NCI-H446 treated with DMSO at 0.1 percent for 48 hours (cell line): ENCODE measurements at regions not wholly inside any gene's neighbourhood (a gene's known extent, or its start where the extent isn't known, plus 50 kb on each side); places are given as distances from the start of the nearest gene placed in this dataset.

Source experiments
- DNase-seq: peaks from one replicate; lab custom pipeline; 2025; lab: John Stamatoyannopoulos, UW

GRCh38 chr3:168844894-168845482 lies 749.3 kb upstream of the GOLIM4 start:
- no peak for DNase-seq

DNA sequence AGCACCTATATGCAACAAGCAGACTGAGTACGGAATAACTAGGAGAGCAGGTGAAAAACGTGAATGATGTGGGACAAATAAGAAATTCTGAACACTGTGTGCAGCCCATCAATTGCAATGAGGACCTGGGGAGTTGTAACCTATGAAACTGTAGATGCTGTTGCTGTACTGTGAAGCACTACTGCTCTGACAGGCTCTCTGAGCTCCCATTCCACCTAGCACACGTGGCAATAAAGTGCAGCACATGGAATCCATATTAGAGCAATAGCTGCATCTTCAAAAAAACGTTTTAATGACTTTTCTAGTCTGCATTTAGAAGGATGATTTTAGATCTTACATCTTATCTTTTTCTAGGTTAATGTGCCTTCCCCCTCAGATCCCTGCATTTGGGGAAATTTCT lies 748.7 kb upstream of the GOLIM4 start:
- DNase-seq, result no peak

DNA sequence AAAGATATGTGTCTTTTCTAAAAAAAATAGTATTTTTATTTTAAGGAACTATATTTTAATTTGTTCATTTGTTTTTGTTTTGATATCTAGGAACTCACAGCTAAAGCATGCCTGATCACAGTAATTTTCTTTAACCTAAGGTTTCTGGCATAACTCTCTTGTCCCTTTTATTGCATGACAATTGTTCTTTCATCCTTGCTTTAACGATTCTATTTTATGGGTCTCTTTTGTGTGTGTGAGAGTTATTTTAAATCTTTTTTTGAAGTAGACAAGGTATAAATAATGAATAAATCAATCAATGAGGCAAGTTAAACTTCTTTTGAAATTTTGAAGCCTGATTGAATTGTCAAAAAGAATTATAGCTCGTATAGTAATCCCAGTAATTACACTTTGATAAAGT lies 747.8 kb upstream of the GOLIM4 start:
- no peak for DNase-seq

GRCh38 chr3:168839653-168840052 lies 743.9 kb upstream of the GOLIM4 start:
- no peak for DNase-seq

- no peak for DNase-seq
Observed at GRCh38 chr3:168834558-168834957, 738.8 kb upstream of the GOLIM4 start.

GRCh38 chr3:168828943-168829342 lies 733.2 kb upstream of the GOLIM4 start:
- DNase-seq, result no peak

DNA sequence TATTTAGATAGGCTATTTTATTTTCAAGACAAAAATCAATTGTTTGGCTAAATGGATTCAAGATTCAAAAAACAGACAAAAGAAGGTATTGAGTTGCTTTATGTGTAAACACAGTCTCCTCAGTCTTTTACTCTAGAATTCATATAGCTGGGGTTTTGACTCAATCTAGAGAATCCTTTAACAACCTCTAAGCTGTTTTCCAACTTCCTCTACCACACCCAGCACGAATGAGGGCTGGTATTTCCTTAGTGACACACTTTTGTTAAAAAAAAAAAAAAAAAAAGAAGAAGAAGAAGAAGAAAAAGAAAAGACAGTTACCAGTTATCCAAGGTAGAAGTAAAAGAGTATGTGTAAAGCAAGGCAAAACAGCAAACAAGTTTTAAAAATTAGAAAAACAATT lies 732.8 kb upstream of the GOLIM4 start:
- DNase-seq, result no peak

DNA sequence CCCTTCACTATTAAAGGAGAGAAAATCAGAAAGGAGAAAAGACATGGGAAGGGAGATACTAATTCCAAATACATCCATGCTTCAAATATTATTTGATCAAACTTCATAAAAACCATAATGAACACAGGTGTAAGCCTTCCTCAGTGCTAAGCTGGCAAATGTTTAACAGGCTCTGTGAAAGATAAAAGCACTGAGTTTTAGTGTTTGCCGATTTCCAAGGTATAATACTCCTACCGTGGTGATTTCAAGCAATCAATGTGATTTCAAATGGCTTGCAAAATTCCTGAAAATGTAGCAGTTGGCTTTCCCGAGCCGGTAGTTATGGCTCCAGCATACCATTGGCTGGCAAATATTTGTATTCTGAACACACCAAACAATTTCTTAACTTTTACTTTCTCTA lies 732.3 kb upstream of the GOLIM4 start:
- DNase-seq, result no peak

GRCh38 chr3:168824107-168824506 lies 728.4 kb upstream of the GOLIM4 start:
- DNase-seq, result no peak

- no peak for DNase-seq
Observed at GRCh38 chr3:168823466-168823865, 727.7 kb upstream of the GOLIM4 start.

DNA sequence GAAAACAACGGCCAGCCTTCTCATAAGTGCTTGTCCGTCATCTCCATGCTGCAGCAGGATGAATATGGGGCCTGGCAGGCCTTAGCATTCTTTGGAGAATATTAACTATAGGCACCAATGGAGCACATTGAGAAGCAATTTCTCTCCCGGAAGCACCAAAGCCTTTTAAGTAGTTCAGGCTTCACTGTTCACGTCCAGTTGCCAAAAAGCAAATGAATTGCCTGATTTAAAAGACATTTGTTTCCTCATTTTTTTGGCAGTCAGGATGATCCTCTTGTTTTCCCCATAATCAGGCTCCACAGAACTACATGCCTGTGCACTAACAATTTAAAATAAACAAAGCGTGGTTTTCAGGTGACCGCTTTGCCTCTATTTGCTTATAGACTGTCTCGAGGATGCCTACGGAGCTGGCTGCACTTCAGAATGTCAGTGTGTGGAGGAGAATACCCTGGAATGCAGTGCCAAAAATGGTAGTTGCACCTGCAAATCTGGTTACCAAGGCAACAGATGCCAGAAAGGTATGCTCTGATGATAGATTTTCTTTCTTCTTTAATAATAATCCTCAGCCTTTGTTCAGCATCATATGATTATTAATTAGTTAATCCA lies 725.2 kb upstream of the GOLIM4 start:
- DNase-seq, result no peak

DNA sequence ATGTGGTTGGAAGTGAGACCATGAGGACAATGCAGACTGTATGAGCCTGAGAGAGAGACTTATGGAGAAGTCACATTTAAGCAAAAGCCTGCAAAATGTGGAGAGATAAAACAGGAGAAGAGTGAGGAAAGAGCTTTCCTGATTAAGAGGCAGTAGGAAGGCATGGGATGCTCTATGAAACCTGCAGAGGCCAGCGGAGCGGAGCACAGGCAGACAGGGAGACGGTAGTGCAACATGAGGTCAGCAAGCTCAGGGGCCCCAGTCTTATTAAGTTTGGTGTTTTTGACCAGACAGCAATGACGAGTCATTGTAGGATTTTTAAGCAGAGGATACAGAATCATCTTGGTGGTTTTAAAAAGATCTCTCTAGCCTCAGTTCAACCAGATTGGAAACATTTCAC lies 721.5 kb upstream of the GOLIM4 start:
- DNase-seq, result no peak

- DNase-seq, result no peak
Observed at GRCh38 chr3:168815946-168816345, 720.2 kb upstream of the GOLIM4 start.

DNA sequence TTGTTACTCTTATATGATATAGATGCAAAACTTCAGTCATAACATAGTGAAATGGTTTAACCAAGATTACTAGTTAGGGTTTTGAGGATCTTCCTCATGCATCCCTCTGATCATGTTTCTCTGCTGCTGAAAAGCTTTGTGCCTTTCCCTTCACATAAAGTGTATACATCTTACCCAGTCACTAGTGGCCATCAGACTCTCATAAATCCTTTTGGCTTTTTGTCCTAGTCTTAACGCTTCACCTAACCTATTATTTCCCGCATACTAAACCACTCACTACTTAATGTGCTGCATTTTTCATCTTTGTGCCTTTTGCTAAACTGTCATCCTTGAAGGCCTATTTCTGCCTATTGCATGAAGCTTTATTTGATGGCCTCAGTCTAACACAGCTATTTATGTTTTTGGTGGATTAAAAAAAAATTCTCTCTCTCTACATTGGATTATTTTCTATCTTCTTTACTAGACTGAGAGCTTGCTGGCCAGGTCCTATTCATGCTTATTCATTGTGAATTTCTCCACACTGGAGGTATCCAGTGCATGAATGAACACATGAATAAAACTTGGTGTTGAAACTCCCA lies 717.6 kb upstream of the GOLIM4 start:
- DNase-seq, result no peak

GRCh38 chr3:168812234-168812633 lies 716.5 kb upstream of the GOLIM4 start:
- DNase-seq, result peak; percentile 36

DNA sequence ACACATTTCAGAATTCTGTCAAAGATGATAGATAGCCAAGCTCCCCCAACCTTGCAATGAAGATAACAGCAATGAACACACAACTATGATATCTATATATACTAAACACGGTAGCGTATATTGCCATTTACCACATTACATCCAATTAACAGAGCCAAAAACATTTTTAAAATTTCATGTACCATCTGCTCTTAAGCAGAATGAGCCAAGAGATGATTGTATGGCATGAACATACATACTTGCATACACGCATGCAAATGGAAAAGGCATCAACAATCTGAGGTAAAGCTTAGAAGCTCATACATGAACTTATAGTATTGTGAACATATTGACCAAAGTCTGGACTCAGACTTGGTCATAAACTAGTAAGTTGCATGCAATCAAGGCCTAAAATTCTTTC lies 712.9 kb upstream of the GOLIM4 start:
- peak; percentile 14 for DNase-seq

- DNase-seq, result no peak
Observed at GRCh38 chr3:168807448-168807847, 711.7 kb upstream of the GOLIM4 start.

GRCh38 chr3:168806871-168807270 lies 711.1 kb upstream of the GOLIM4 start:
- DNase-seq, result no peak

DNA sequence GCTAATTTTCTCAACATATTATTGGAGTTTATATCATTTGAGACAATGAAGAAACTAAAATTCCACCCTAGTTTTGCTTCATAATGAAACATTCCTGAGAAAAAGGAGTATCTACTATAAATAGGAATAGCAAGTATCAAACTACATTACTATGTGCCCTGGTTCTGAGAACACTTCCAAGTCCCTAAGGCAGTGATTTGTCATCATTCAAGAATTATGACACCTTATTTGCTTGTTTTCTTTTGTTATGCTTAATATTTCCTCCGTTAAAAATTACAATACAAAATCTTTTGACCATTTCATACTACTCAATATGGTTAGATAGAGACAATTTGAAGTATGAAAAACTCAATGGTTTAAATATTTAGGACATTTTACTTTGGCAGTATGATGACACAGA lies 707.8 kb upstream of the GOLIM4 start:
- DNase-seq, result no peak

DNA sequence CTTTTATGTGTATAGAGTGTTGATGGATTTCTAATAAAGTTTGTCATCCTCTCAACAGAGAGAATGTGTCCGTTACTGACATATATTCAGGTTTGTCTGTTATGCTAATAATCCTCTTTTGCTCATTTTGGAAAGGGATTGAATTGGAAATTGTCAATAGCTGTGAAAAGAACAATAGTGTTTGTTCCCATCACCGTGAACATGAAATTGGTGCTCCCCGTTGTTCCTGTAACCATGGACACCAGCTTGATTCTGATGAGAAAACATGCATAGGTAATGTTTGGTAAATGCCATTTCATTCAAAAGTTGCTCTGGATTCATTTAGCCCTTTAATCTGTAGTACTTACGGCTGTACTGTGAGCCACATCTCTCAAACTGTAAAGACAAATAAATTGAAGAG lies 707.0 kb upstream of the GOLIM4 start:
- no peak for DNase-seq

GRCh38 chr3:168801794-168802193 lies 706.1 kb upstream of the GOLIM4 start:
- no peak for DNase-seq

GRCh38 chr3:168796339-168796738 lies 700.6 kb upstream of the GOLIM4 start:
- DNase-seq, result no peak

DNA sequence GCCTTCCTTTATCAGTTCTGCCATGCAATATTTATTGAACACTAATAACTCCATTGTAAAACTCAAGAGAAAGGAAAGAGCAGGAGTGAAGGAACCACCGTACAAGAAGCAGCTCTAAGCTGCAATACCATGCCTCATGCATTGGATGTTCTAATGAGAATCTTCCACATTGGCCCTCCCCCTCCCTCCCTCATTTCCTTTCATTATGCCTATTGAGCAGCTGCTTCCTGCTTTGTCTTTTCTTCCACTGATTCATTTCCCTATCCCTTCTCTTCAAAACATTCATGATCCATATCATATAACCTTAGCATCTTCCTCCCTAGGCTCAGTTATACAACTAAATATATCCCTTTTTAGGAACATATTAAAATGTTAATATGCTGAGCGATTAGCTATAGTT lies 698.7 kb upstream of the GOLIM4 start:
- DNase-seq, result no peak

DNA sequence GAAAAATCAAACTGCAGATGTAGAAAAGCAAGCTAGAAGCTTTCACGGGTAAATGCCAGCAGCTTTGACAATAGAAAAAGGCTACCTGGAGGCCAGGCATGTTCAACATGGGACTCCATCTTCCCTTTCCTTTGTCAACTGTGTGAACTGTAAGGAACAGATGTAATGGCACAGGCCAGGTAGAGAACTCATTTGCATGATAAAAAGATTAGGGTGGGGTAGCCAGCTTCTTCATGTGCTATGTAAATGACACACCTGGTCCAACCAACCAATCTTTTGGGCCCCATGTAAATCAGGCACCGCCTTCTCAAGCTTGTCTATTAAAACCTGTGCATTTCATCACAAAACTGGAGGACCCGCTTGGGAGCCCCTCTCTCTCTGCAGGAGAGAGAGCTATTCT lies 686.5 kb upstream of the GOLIM4 start:
- no peak for DNase-seq
